Trophoblast cell (in vitro differentiated cells and primary cell): ENCODE measurements at regions not wholly inside any gene's neighbourhood (a gene's known extent, or its start where the extent isn't known, plus 50 kb on each side); places are given as distances from the start of the nearest gene placed in this dataset.

Source experiments
- DNase-seq, 2 donors: peaks; one replicate each; pipeline ENCODE4 v3.0.0-alpha.2; 2016
- H2AFZ ChIP-seq: 2 replicates; pipeline ENCODE4 v1.6.1; 2013; ENCODE audit warnings: low read length, moderate library complexity, mild to moderate bottlenecking; ENCODE audit not compliant: insufficient read depth, poor library complexity
- H2AK5ac ChIP-seq: 2 replicates; pipeline ENCODE4 v1.6.1; 2013; ENCODE audit warnings: mild to moderate bottlenecking, low read length
- H2BK120ac ChIP-seq: 2 replicates; pipeline ENCODE4 v1.6.1; 2013; ENCODE audit warnings: low read length, mild to moderate bottlenecking, moderate library complexity; ENCODE audit not compliant: insufficient read depth, poor library complexity
- H2BK12ac ChIP-seq: 2 replicates; pipeline ENCODE4 v1.6.1; 2013; ENCODE audit warnings: mild to moderate bottlenecking, low read length, moderate library complexity
- H2BK5ac ChIP-seq: 2 replicates; pipeline ENCODE4 v1.6.1; 2013; ENCODE audit warnings: low read length, low read depth, moderate library complexity, mild to moderate bottlenecking; ENCODE audit not compliant: poor library complexity
- H3K14ac ChIP-seq: 2 replicates; pipeline ENCODE4 v1.6.1; 2013; ENCODE audit warnings: mild to moderate bottlenecking, low read length
- H3K18ac ChIP-seq: 2 replicates; pipeline ENCODE4 v1.6.1; 2013; ENCODE audit warnings: mild to moderate bottlenecking, low read length
- H3K23ac ChIP-seq: 2 replicates; pipeline ENCODE4 v1.6.1; 2013; ENCODE audit warnings: low read length
- H3K27ac ChIP-seq: 2 replicates; pipeline ENCODE4 v1.5.1; 2013; ENCODE audit warnings: low read depth, mild to moderate bottlenecking, inconsistent platforms, low read length, moderate library complexity
- H3K27me3 ChIP-seq: 2 replicates; pipeline ENCODE4 v1.6.1; 2013; ENCODE audit warnings: inconsistent platforms, mild to moderate bottlenecking, low read length, moderate library complexity; ENCODE audit not compliant: insufficient read depth
- H3K36me3 ChIP-seq, 2 experiments: 1 replicate in 1 of 2; 2 replicates in 1 of 2; pipeline ENCODE4 v1.6.1; 2013; ENCODE audit warnings: low read length in 2 of 2, mild to moderate bottlenecking in 2 of 2, moderate library complexity in 1 of 2; ENCODE audit not compliant: insufficient read depth in 2 of 2, control insufficient read depth in 1 of 2
- H3K4ac ChIP-seq: 2 replicates; pipeline ENCODE4 v1.6.1; 2013; ENCODE audit warnings: low read depth, mild to moderate bottlenecking, low read length, moderate library complexity
- H3K4me1 ChIP-seq, 2 experiments: 1 replicate in 1 of 2; 2 replicates in 1 of 2; pipeline ENCODE4 v1.6.1; 2013; ENCODE audit warnings: low read length in 2 of 2, mild to moderate bottlenecking in 2 of 2, moderate library complexity in 1 of 2; ENCODE audit not compliant: insufficient read depth in 2 of 2, control insufficient read depth in 1 of 2
- H3K4me2 ChIP-seq: 2 replicates; pipeline ENCODE4 v1.6.1; 2013; ENCODE audit warnings: inconsistent platforms, mild to moderate bottlenecking, low read length, moderate library complexity
- H3K4me3 ChIP-seq: 2 replicates; pipeline ENCODE4 v1.5.1; 2013; ENCODE audit warnings: mild to moderate bottlenecking, low read depth, low read length, inconsistent platforms
- H3K79me1 ChIP-seq: one replicate; pipeline ENCODE4 v1.6.1; 2013; ENCODE audit warnings: low read length
- H3K79me2 ChIP-seq: 2 replicates; pipeline ENCODE4 v1.6.1; 2013; ENCODE audit warnings: low read length, mild to moderate bottlenecking; ENCODE audit not compliant: control insufficient read depth, insufficient read depth, poor library complexity
- H3K9ac ChIP-seq: 2 replicates; pipeline ENCODE4 v1.6.1; 2013; ENCODE audit warnings: mild to moderate bottlenecking, low read length
- H3K9me3 ChIP-seq: 2 replicates; pipeline ENCODE4 v1.6.1; 2013; ENCODE audit warnings: low read depth, mild to moderate bottlenecking, control low read depth, inconsistent platforms, low read length; ENCODE audit not compliant: insufficient read depth
- H4K12ac ChIP-seq: 2 replicates; pipeline ENCODE4 v1.6.1; 2013; ENCODE audit warnings: low read depth, mild to moderate bottlenecking, low read length, moderate library complexity
- H4K8ac ChIP-seq: 2 replicates; pipeline ENCODE4 v1.6.1; 2013; ENCODE audit warnings: low read depth, mild to moderate bottlenecking, low read length, moderate library complexity
- H4K91ac ChIP-seq: one replicate; pipeline ENCODE4 v1.6.1; 2013; ENCODE audit warnings: low read depth, mild to moderate bottlenecking, low read length, moderate library complexity
- WGBS: extraction: QIAGEN DNeasy Blood & Tissue Kit; methylation state at CpG from one replicate; pipeline ENCODE4 v1.1.7; 2013; ENCODE audit warnings: missing lambda C conversion rate; ENCODE audit not compliant: insufficient read length, insufficient coverage; ENCODE audit errors: extremely low coverage; 5-methylcytosine and 5-hydroxymethylcytosine counted together

- Histone ChIP-seq H3K27ac (peak overlapping the region; percentile 38), H3K36me3 (no peaks in the 10 kb centered on the region), H2BK12ac (peak overlapping the region; percentile 49)
Measured at GRCh38 chr9:22211588-22212360, 202.7 kb upstream of the CDKN2B start.

DNA sequence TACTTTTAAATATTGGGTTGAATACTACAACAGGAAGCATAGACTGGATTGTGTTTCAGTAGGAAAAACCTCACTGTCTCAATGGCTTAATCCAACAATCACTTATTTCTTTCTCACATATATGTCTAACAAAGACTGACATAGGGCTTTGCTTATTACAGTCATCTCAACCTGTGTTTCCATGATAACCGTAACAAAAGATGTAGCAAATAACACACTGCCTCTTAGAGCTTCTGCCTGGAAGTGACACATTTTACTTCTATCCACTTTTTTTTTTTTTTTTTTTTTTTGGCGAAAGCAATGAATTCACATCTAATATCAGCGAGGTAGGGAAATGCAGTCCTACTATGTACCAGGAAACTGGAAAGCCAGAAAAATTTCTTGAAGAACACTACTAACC is 204.9 kb upstream of the CDKN2B start:
- Histone ChIP-seq H3K4me2 (no peak overlapping the region), H3K27ac (no peak overlapping the region), H2AFZ (no peak overlapping the region), H3K36me3 (no peaks in the 10 kb centered on the region), H3K4ac (no peak overlapping the region), H3K23ac (no peak overlapping the region), H3K9ac (no peak overlapping the region), H3K4me3 (no peak overlapping the region), H2AK5ac (no peak overlapping the region), H4K8ac (no peak overlapping the region), H2BK5ac (no peak overlapping the region), H3K18ac (no peak overlapping the region), H3K9me3 (no peaks in the 10 kb centered on the region), H4K91ac (no peak overlapping the region), H3K4me1 (peaks cover 0 to 6% of the 10 kb centered on the region in 2 experiments), H3K79me2 (no peaks in the 10 kb centered on the region), H3K79me1 (peaks cover 5% of the 10 kb centered on the region), H4K12ac (no peak overlapping the region), H2BK12ac (no peak overlapping the region), H3K27me3 (no peaks in the 10 kb centered on the region), H2BK120ac (no peak overlapping the region), H3K14ac (no peak overlapping the region)
- WGBS: no CpG with 5 or more reads among the region's 3 CpGs
- no peak for DNase-seq

More at GRCh38 chr9:22211588-22212360, 202.7 kb upstream of the CDKN2B start:
- H2BK120ac ChIP-seq: peak overlapping the region; percentile 51
- no peaks in the 10 kb centered on the region for H3K79me2 ChIP-seq
- peaks cover 5% of the 10 kb centered on the region for H3K79me1 ChIP-seq
- no peak overlapping the region for H3K14ac ChIP-seq
- H3K4ac ChIP-seq: no peak overlapping the region
- H3K4me3 ChIP-seq: no peak overlapping the region
- no peak overlapping the region for H2AK5ac ChIP-seq
- H4K12ac ChIP-seq: no peak overlapping the region
- H3K4me2 ChIP-seq: no peak overlapping the region
- H3K23ac ChIP-seq: no peak overlapping the region
- no peak overlapping the region for H3K18ac ChIP-seq
- no peak overlapping the region for H3K9ac ChIP-seq
- no CpG with 5 or more reads among the region's 4 CpGs for WGBS
- no peak overlapping the region for H4K91ac ChIP-seq
- DNase-seq: peak; percentile 33 to 82
- no peak overlapping the region for H2AFZ ChIP-seq
- H3K27me3 ChIP-seq: no peaks in the 10 kb centered on the region
- H2BK5ac ChIP-seq: no peak overlapping the region
- no peak overlapping the region for H4K8ac ChIP-seq
- no peaks in the 10 kb centered on the region for H3K9me3 ChIP-seq
- H3K4me1 ChIP-seq: peaks cover 0 to 5% of the 10 kb centered on the region in 2 experiments

GRCh38 chr9:22214497-22215031 is 205.5 kb upstream of the CDKN2B start:
- Histone ChIP-seq H3K14ac (no peak overlapping the region), H3K79me2 (no peaks in the 10 kb centered on the region), H3K27ac (no peak overlapping the region), H3K23ac (no peak overlapping the region), H3K4me1 (peaks cover 0 to 5% of the 10 kb centered on the region in 2 experiments), H4K12ac (no peak overlapping the region), H3K9ac (no peak overlapping the region), H3K9me3 (no peaks in the 10 kb centered on the region), H3K4me3 (no peak overlapping the region), H2AK5ac (peak overlapping the region; percentile 79), H2AFZ (no peak overlapping the region), H4K91ac (peak overlapping the region; percentile 55), H2BK12ac (peak overlapping the region; percentile 84), H3K4ac (no peak overlapping the region), H3K4me2 (no peak overlapping the region), H3K18ac (no peak overlapping the region), H2BK120ac (peak overlapping the region; percentile 51), H4K8ac (no peak overlapping the region), H2BK5ac (no peak overlapping the region), H3K27me3 (no peaks in the 10 kb centered on the region), H3K36me3 (no peaks in the 10 kb centered on the region), H3K79me1 (peaks cover 5% of the 10 kb centered on the region)
- DNase-seq: no peak
- no CpG with 5 or more reads among the region's 2 CpGs for WGBS

DNA sequence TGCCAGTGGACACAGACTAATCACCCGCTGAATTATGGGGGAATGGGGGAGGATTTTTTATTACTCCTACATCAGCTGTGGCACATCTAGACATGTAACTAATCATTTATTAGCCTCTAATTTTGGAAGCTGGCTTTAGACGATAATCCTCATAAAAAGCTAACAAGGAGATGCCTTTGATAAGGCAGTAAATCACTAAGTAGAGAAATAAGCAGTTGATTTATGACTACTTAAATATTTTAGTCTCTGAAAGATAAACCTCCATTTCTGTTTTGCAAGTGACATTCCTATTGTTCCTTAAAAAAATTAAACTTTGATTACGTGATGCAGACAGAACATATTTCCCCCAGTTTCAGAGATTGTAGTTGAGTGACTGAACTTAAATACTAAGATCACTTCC is 206.4 kb upstream of the CDKN2B start:
- no peak for DNase-seq
- Histone ChIP-seq H4K12ac (no peak overlapping the region), H3K18ac (no peak overlapping the region), H2AFZ (no peak overlapping the region), H3K36me3 (no peaks in the 10 kb centered on the region), H3K9me3 (no peaks in the 10 kb centered on the region), H2AK5ac (no peak overlapping the region), H3K14ac (no peak overlapping the region), H3K79me2 (no peaks in the 10 kb centered on the region), H3K4me2 (no peak overlapping the region), H3K23ac (no peak overlapping the region), H2BK120ac (no peak overlapping the region), H3K4ac (no peak overlapping the region), H3K27ac (no peak overlapping the region), H2BK12ac (no peak overlapping the region), H3K4me3 (no peak overlapping the region), H3K4me1 (peaks cover 0 to 5% of the 10 kb centered on the region in 2 experiments), H3K27me3 (no peaks in the 10 kb centered on the region), H4K91ac (no peak overlapping the region), H4K8ac (no peak overlapping the region), H3K79me1 (peaks cover 2% of the 10 kb centered on the region), H2BK5ac (no peak overlapping the region), H3K9ac (no peak overlapping the region)
- no CpG with 5 or more reads among the region's 3 CpGs for WGBS
